GM12878 (cell line): ENCODE measurements at regions not wholly inside any gene's neighbourhood (a gene's known extent, or its start where the extent isn't known, plus 50 kb on each side); places are given as distances from the start of the nearest gene placed in this dataset.

Experiments
- IKZF1 ChIP-seq: fragments of 450-650 bp; conservative IDR thresholded peaks from 2 replicates; pipeline ENCODE4 v1.6.1; 2017; ENCODE audit warnings: antibody characterized with exemption, mild to moderate bottlenecking
- KDM1A ChIP-seq: fragments of 200-600 bp; sonication (generic); IDR thresholded peaks from 2 replicates; pipeline ENCODE4 v1.6.1; 2016; ENCODE audit warnings: borderline replicate concordance
- NBN ChIP-seq: fragments of 450-650 bp; IDR thresholded peaks from 2 replicates; pipeline ENCODE4 v1.6.1; 2016
- RFX5 ChIP-seq: IDR thresholded peaks from 2 replicates; pipeline ENCODE4 v1.6.1; 2011; ENCODE audit warnings: low read depth, low read length, improper control_type of control experiment
- TF ChIP-seq, protein P1 (sequence below), 3 experiments: IDR thresholded peaks in 2 of 3; conservative IDR thresholded peaks in 1 of 3; 2 replicates each; pipeline ENCODE4 v1.5.1; 2011; ENCODE audit warnings: low read depth in 3 of 3, low read length in 3 of 3, mild to moderate bottlenecking in 3 of 3, control low read depth in 2 of 3, moderate library complexity in 2 of 3, inconsistent platforms in 1 of 3, mixed read lengths in 1 of 3; ENCODE audit not compliant: control insufficient read depth in 2 of 3, insufficient read depth in 1 of 3; ENCODE audit errors: extremely low read depth in 1 of 3

DNA sequence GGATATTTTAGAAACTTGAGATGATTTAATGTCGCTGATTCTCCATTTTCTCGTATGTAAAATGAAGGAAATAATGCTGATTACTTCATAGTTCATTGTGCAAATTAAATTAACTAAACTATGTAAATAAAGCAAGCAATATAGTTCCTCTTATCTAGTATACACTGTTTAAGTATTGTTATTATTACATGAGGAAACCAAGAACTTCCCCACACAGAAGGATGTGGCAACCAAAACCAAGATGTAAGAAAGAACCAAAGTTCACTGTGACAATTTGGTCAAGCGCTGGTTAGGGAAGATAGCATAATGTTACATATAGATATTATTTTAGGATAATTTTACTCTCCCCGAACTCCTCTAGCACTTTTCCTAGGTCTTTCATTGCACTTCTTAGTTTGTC lies 103.2 kb downstream of the XKR3 start:
- TF ChIP-seq IKZF1 = no peak
- TF ChIP-seq NBN = no peak
- no peak for TF ChIP-seq RFX5
- TF ChIP-seq, protein P1, sequence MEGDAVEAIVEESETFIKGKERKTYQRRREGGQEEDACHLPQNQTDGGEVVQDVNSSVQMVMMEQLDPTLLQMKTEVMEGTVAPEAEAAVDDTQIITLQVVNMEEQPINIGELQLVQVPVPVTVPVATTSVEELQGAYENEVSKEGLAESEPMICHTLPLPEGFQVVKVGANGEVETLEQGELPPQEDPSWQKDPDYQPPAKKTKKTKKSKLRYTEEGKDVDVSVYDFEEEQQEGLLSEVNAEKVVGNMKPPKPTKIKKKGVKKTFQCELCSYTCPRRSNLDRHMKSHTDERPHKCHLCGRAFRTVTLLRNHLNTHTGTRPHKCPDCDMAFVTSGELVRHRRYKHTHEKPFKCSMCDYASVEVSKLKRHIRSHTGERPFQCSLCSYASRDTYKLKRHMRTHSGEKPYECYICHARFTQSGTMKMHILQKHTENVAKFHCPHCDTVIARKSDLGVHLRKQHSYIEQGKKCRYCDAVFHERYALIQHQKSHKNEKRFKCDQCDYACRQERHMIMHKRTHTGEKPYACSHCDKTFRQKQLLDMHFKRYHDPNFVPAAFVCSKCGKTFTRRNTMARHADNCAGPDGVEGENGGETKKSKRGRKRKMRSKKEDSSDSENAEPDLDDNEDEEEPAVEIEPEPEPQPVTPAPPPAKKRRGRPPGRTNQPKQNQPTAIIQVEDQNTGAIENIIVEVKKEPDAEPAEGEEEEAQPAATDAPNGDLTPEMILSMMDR (IDR thresholded peaks at IDR 0.05 in 2 of 3, conservative IDR thresholded peaks at IDR 0.05 in 1 of 3; ENCODE audit: control insufficient read depth in 2 of 3, extremely low read depth in 1 of 3, insufficient read depth in 1 of 3, low read depth in 3 of 3, low read length in 3 of 3) = no peak
- no peak for TF ChIP-seq KDM1A
